HG03378 (cell line): ENCODE measurements at regions not wholly inside any gene's neighbourhood (a gene's known extent, or its start where the extent isn't known, plus 50 kb on each side); places are given as distances from the start of the nearest gene placed in this dataset.
"Not testable (repeated sequence)": the region's sequence is repeated elsewhere in the genome, so short reads cannot be mapped to it uniquely, and the experiment has no call there.

Source experiments
- ATAC-seq: cut with Tn5 transposase; IDR thresholded peaks from one replicate; pipeline ENCODE4 v1.9.1; 2021; ENCODE audit warnings: mild to moderate bottlenecking, moderate library complexity; ENCODE audit not compliant: unreplicated experiment

DNA sequence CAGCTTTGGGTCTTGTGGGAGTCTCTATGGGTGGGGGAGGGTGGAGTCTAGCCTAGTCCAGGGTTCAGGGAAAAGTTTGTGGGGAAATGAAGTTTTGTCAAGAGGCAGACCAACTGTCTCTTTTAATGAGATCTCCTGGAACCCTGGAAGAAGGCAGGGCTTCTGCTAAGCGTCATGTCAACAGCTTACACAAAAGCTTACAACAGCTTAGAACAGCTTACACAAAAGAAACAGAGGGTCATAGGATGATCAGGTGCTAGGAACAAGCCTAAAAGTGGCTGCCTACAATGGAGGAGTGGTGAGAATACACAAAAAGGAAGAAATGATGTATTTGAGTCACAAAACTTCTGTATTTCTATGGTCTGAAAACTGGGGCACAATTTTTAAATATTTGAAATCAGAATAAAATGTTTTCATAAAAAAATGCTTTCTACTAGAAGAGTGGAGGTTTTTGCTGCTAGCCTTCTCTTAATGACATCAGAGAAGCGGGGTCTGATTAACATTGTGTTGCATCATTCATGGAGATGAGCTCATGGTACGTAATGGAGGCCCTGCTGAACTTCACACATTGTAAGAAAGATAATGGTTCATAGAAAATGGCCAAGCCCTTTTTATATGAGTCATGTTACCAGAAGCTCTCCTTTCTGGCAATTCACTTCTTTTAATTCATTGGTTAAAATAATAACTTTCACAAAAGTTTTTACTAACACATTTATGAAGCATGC lies 351.0 kb downstream of the PIK3C3 start:
- ATAC-seq: no peak

DNA sequence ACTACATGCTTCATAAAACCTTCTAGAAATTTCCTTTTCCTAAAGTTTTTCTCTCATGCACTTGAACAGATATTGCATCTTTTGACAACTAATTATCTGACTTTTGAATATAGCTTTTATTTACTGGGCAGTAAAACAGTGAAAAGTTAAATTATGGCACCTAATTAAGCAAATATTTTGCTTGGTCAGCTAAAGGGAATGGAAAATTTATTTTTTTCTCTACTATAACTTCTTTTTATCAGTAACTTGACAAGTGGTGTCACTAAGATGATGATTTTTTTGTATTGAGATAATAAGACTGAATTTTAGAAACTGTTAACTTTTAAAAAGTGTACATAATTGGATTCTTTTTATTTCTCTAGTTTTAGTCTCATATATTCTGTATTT lies 351.6 kb downstream of the PIK3C3 start:
- ATAC-seq: no peak

DNA sequence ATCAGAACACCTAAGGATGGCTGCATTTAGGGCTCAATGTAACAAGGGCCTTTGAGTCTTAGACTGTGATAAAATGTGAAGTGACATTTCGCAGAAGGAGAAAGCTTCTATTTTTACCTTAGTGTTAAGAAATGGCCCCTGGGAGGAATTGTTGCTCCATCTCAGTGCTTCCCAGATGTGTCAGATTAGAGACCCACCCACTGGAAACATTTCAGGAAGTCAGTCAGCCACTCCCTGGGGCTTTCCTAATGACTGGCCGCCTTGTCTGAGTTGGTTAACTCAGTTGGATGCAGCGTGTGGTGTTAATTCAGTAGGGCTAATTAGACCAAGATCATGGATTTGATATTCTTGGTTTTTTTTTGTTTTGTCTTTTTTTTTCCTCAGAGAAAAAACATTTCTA lies 355.9 kb downstream of the PIK3C3 start:
- no peak for ATAC-seq

DNA sequence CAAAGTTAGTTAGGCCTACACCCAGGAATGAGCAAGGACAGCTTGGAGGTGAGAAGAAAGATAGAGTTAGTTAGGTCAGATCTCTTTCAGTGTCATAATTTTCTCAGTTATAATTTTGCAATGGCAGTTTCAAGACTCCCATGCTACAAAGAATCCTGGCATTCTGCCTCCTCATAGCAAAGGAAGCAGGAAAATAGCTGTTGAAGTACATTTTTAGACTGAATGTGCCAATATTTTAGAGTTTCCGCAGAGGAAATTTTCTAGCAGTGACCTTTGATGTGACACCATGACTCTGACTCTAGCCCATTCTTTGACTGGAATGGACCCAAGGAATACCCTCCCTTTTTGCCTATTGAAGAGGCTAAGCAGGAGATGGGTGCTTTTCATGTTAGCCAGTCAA lies 371.7 kb downstream of the PIK3C3 start:
- no peak for ATAC-seq

DNA sequence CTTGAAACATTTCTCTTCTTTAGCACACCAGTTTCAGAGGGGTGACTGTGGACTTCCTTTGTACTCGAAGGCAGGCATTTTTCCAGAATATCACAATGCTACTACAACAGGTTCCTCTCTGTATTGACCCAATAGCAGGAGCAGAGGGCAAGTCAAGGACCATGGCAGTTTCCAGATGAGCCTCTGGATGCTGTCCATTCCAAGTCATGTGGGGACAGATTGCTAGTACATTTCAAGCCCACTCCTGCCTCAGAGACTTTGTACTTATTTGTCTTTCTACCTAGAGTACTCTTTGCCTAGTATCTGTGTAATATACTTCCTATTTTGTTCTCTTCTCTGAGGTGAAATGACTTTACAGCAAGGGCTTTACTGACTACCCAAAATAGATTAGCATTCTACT lies 373.9 kb downstream of the PIK3C3 start:
- no peak for ATAC-seq

DNA sequence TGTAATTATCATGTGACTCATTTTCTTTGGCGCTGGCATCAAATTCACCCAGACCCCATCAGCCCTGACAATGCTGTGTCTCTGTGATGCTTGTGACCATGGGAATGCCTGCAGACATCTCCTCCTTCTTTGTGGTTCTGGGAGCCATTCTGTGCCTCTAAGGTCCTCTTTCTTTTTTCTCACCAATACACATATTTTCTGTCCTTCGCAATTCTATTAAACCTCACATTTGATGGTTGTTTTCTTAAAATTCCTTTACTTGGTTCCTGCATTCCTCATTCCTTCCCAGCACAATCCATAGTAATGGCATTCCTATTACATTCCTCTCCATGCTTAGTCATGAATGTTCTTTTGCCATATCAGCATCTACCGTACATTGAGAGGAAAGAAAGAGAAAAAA lies 375.3 kb downstream of the PIK3C3 start:
- ATAC-seq: no peak

DNA sequence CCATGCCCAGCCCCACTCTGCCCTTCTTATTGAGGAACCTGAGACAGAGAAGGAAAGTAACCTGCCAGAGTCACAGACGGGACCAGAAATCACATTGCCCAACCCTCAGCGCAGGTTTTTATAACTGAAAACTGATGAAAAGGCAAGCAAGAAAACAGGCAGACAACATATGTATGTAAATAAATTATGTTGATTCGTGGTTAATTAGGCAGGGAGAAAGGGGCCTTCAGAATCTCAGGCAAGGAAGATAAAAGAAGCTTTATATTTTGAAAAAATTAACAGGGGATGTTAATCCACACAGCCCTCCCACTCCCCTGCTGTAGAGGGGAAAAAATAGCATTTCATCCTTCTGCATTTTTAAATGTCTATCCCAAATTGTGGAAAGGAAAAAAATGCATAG lies 378.5 kb downstream of the PIK3C3 start:
- no peak for ATAC-seq

DNA sequence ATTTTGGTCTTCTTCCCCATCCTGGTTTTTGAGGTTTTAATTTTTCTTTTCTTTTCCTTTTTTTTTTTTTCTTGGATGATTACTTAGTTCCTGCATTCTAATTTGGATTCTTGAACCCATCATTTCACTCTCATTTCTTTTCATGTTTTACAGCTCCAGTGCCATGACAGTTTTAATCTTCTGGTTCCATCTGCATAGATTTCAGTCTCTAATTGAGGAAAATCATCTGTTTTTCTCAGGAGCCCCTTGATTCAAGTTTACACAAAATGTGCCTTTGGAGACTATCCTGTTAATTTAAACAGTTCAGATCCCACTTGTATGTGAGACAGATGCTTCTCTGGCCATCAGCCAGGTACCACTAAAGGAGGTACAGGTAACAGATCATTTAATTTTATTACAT lies 379.9 kb downstream of the PIK3C3 start:
- ATAC-seq: no peak

DNA sequence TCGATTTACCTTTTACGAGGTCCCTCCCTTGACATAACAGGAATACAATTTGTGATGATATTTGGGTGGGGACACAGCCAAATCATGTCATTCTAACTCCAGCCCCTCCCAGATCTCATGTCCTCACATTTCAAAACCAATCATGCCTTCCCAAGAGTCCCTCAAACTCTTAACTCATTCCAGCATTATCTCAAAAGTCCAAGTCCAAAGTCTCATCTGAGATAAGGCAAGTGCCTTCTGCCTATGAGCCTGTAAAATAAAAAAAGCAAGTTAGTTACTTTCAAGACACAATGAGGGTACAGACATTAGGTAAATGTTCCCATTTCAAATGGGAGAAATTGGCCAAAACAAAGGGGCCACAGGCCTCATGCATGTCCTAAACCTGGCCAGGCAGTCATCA lies 381.1 kb downstream of the PIK3C3 start:
- no peak for ATAC-seq

DNA sequence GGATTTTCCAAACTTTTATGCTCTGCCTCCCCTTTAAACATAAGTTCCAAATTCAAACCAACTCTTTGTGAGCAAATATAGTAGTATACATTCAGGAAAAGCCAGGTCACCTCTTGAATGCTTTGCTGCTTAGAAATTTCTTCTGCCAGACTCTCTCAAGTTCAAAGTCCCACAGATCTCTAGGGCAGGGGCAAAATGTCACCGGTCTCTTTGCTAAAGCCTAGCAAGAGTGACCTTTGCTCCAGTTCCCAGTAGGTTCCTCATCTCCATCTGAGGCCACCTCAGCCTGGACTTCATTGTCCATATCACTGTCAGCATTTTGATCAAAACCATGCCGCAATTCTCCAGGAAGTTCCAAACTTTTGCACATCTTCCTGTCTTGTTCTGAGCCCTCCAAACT lies 382.3 kb downstream of the PIK3C3 start:
- not testable (repeated sequence) for ATAC-seq

DNA sequence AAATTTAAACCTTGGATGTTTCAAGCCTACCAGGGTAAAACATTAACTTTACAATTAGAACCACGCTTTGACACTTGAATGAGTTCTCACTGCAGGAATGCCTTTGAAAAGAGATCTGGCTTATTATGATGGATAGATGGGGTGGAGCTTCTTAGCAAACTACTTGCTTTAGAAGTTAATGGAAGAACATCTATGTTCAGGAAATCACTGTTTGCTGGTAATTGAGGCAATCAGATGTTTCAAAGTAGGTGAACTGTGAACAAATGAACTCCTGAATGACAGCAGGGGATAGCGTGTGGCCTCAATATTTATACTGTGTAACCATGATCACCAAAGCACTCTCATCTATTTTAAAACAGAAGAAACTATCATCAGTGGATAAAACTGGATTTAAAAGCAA lies 383.6 kb downstream of the PIK3C3 start:
- no peak for ATAC-seq

DNA sequence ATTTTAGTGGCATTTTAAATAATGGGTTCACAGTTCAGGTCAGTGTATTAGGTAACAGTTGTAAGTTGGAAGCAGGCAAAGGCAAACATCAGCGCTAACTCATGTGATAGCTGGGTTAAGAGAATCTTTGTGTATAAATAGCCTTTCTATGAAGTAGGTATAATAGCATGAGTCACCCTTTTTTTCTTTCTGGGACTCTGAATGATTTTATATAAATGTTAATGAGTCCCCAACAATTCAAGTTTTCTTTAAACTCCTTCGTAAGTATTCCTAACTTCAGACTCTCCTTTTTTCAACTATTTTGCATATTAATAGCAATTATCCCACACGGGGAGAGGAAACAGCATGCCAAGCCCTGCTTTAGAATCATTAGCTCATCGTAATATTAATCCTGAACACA lies 384.3 kb downstream of the PIK3C3 start:
- no peak for ATAC-seq

DNA sequence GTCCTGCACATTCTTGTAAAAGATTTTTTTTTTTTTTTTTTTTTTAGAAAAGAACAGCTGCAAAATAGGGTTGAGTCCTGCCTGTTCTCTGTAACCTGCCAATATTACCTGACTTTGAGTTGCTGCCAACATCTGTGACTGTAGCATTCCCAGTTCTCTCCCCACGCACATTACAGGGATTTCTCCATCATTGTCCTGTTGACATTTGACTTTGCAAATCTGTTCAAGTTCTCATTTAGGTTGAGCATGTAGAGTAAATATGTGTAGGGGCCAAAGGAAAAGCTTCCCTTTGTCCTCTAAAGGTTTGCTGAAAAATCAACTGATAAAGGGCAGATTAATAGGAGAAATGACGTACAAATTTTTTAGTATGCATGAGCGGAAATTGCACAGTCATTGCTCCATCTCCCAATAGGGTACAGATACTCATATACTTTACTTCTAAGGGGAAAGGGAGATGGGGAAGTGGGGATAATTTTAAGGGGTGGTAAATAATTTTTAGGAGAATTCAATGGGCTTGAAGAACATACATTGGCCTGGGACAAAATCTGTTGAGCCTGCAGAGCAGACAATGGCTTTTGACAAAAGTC lies 385.5 kb downstream of the PIK3C3 start:
- no peak for ATAC-seq

DNA sequence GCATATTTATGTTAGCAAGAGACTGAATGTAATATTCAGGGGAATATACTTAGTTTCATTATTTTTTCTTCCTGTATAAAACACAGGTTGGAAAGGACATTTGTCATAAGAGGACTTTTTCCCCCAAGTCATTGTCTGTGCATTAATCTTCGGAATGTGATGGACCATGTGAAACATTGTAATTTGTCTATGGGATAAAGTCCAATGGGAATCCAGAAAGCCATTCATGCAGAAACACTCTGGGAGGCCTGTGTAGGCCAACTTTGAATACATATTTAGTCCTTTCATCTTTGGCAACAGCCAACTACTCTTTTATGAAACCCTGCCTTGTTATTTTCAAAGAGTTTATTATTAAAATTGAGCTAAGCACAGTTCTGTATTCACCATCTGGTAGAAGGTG lies 386.4 kb downstream of the PIK3C3 start:
- no peak for ATAC-seq

DNA sequence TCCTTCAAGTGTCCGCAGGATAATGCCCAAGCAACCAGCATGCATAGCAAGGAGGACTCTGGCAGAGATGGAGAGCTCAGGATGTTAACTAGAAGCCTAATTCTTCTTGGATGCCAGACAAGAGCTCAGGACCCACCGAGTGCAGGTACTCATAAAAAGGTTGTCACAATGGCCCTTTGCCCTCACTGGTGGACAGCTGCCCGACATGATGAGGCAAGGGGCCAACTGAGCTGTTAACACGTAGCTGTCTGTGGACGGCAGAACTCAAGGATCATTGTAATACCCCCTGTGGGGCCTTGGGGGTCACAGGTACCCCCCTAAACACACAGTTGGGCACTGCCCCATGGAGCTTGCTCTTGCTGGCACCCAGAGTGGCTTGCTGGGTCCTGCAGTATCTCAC lies 393.7 kb downstream of the PIK3C3 start:
- ATAC-seq: no peak

DNA sequence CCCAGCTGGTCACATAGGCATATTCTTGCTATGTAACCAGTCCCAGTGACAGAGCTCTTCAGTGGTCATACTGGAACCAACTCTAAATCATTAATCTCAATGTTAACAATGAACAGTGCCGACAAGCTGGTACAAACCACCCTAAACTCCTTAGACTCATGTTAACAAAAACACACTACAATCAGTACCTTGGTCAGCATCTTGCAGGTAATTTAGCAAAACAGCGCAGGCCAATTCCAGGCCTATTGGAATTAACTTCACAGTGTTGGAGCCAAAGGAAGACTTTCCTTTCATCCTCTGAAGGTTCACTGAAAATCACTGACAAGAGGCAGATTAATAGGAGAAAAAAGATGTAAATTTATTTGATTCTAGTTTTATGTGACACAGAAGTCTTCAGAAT lies 396.4 kb downstream of the PIK3C3 start:
- ATAC-seq: no peak

DNA sequence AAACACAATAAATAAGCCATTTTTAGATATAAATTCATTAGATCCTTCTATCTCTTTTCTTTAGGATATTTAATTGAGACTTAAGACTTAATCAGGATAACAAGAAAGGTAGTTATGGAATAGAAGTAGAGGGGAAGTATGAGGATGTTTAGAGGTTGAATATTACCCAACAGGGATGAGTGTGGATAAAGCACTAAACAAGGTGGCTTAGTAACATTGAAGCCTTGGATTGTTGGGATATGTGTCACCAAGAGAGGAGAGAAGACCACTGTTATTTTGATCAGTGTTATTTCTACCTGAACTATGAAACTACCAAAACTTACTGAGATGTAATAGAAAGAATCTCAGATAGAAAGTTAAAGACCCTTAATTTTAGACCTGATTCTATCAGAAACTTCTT lies 405.7 kb downstream of the PIK3C3 start:
- ATAC-seq: no peak

DNA sequence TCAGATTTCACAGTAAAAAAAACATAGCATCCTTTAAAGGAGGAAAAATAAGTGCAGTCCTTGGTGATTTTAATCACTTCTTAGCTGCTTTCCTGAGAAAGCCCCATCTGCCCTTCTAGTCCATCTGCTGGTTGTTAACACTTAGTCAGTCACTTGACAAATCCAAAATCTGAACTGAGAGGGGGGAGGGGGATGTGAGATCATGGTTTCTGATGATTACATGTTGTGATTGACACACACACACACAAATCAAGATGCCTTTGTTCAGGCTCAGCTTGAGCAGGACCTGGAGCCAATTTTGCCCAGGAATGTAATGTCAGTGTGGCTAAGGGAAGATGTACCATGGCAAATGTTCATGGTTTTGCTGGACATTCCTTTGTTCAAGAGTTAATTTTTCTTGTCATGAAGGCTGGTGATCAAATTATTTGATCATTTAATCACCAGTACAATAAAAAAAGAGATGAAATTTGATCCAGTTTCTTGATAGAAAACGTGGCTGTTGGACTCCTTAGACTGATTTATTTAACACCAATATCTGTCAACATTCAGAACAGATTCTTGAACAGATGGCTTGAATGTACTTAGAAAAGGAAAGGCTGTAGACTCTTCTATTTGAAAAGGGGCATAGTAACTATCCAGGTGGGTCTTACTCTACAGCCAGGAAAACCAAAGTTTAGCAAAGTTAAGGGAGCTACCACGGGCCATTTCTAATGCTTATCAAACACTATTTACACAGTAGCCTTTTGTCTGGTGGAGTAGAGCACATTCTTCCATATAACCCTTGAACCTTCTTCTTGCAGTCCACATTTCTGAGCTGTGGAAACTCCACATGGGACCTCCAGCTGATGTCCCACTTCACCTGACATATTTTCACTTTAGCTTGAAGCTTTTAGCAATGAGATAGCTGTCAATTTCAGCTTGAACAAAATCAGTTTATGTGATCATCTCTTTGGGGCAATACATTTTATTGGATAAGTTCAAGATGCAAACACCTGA lies 408.7 kb downstream of the PIK3C3 start:
- no peak for ATAC-seq

DNA sequence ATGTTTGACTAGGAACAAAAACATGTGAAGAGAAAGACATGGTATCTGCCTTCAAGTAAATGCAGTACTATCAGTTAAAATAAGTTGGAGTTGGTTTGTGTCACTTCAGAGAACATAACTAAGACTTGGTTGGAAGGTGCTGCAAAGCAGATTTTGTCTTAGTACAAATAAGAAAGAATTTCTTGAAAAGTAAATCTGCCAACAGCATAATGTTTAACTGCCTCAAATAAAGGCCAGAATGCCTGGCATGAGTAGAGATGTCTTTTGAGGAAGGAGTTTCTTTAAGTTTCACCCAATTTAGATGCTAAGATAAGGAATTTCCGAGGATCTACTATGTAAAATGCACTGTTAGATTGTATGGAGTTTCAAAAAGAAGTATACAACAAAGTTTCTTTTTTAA lies 409.7 kb downstream of the PIK3C3 start:
- ATAC-seq: no peak

DNA sequence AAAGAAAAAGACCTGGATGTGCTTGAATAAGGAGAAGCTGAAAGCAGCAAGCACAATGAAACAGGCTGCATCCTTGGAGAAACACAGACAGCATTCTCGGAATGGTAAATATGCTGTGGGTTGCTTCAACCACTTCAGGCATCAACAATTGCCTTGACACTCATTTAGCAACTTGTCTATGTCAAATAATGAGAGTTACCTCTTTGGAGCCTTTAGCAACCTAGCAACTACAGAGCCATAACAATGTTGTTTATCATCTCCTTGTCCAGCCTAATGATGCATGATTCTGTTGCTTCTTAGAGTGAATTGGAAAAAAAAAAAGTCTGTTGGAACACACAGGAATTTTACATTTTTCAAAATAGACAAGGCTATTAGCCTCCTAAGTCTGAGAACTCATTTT lies 410.6 kb downstream of the PIK3C3 start:
- no peak for ATAC-seq

DNA sequence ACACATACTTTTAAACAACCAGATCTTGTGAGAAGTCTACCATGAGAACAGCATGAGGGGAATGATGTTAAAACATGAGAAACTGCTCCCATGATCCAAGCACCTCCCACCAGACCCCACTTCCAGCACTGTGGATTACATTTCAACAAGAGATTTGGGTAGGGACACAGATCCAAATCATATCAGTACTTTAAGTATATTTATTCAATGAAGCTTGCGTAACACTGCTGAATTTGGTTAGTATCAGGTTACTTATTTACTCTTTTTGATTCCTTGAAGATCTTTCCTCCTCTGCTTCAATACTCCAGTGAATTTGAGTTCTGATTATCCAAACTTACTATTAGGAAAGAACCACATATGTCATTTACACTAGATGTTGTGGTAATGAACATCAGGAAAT lies 418.6 kb downstream of the PIK3C3 start:
- ATAC-seq: no peak

DNA sequence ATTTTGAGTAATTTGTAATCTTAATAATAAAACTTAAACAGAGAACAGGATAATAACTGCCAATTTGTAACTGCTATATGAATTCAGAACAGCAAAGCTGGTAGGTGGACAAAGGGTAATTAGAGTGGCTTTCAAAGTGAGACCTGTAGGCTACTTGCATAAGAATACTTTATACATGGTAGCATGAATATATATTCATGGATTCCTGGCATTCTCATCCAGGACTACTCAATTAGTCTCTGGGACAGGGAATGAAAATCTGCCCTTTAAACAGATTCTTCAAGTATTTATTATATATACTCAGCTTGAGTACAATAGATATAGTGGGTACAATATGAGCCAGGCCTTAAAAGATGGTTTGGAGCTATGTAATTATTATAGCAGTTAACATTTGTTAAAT lies 419.9 kb downstream of the PIK3C3 start:
- ATAC-seq: no peak
